H9 (cell line): ENCODE measurements at regions not wholly inside any gene's neighbourhood (a gene's known extent, or its start where the extent isn't known, plus 50 kb on each side); places are given as distances from the start of the nearest gene placed in this dataset.

Source experiments
- DNase-seq: peaks from one replicate; pipeline ENCODE4 v3.0.0-alpha.2; 2017
- H2AFZ ChIP-seq: one replicate; pipeline ENCODE4 v1.6.1; 2013; ENCODE audit warnings: mild to moderate bottlenecking, low read length, control low read depth, moderate library complexity
- H2AK5ac ChIP-seq: 2 replicates; pipeline ENCODE4 v1.6.1; 2013; ENCODE audit warnings: low read length, control low read depth, mixed read lengths; ENCODE audit not compliant: insufficient read length
- H2BK120ac ChIP-seq: one replicate; pipeline ENCODE4 v1.6.1; 2013; ENCODE audit warnings: low read depth, mild to moderate bottlenecking, low read length, control low read depth, inconsistent platforms; ENCODE audit not compliant: poor library complexity, severe bottlenecking
- H2BK12ac ChIP-seq: 2 replicates; pipeline ENCODE4 v1.6.1; 2013; ENCODE audit warnings: low read length, control low read depth, mixed read lengths, low read depth; ENCODE audit not compliant: insufficient read length
- H2BK15ac ChIP-seq: 2 replicates; pipeline ENCODE4 v1.6.1; 2013; ENCODE audit warnings: low read depth, low read length, control low read depth
- H2BK20ac ChIP-seq: one replicate; pipeline ENCODE4 v1.6.1; 2013; ENCODE audit warnings: low read depth, mild to moderate bottlenecking, low read length, control low read depth, inconsistent platforms; ENCODE audit not compliant: poor library complexity, severe bottlenecking
- H2BK5ac ChIP-seq: 2 replicates; pipeline ENCODE4 v1.6.1; 2013; ENCODE audit warnings: low read length, control low read depth, mixed read lengths; ENCODE audit not compliant: insufficient read length
- H3K14ac ChIP-seq: 2 replicates; pipeline ENCODE4 v1.6.1; 2013; ENCODE audit warnings: low read length, control low read depth; ENCODE audit not compliant: insufficient read depth
- H3K18ac ChIP-seq: 2 replicates; pipeline ENCODE4 v1.6.1; 2013; ENCODE audit warnings: low read depth, mild to moderate bottlenecking, mixed read lengths, low read length, control low read depth; ENCODE audit not compliant: insufficient read length
- H3K23ac ChIP-seq: 2 replicates; pipeline ENCODE4 v1.6.1; 2013; ENCODE audit warnings: low read length, control low read depth, mixed read lengths, low read depth; ENCODE audit not compliant: insufficient read length
- H3K23me2 ChIP-seq: 2 replicates; pipeline ENCODE4 v1.6.1; 2013; ENCODE audit warnings: low read depth, mild to moderate bottlenecking, mixed read lengths, low read length, control low read depth; ENCODE audit not compliant: insufficient read length, poor library complexity, severe bottlenecking
- H3K27ac ChIP-seq: 2 replicates; pipeline ENCODE4 v1.5.1; 2013; ENCODE audit warnings: low read length, control low read depth, mixed read lengths, low read depth; ENCODE audit not compliant: insufficient read length
- H3K27me3 ChIP-seq: 2 replicates; pipeline ENCODE4 v1.6.1; 2013; ENCODE audit warnings: low read length, control low read depth, inconsistent platforms; ENCODE audit not compliant: insufficient read depth
- H3K4ac ChIP-seq: 2 replicates; pipeline ENCODE4 v1.6.1; 2013; ENCODE audit warnings: low read depth, mild to moderate bottlenecking, control low read depth, inconsistent platforms, low read length, moderate library complexity
- H3K4me1 ChIP-seq: 2 replicates; pipeline ENCODE4 v1.6.1; 2013; ENCODE audit warnings: low read length, control low read depth, inconsistent platforms; ENCODE audit not compliant: insufficient read depth
- H3K4me2 ChIP-seq: 2 replicates; pipeline ENCODE4 v1.6.1; 2013; ENCODE audit warnings: low read length, control low read depth, mixed read lengths; ENCODE audit not compliant: insufficient read length, insufficient read depth
- H3K56ac ChIP-seq: 2 replicates; pipeline ENCODE4 v1.6.1; 2013; ENCODE audit warnings: low read depth, mild to moderate bottlenecking, mixed read lengths, low read length, control low read depth; ENCODE audit not compliant: insufficient read length
- H3K79me1 ChIP-seq: 2 replicates; pipeline ENCODE4 v1.6.1; 2013; ENCODE audit warnings: low read depth, mild to moderate bottlenecking, moderate library complexity, low read length, control low read depth, inconsistent platforms; ENCODE audit not compliant: insufficient read depth, poor library complexity, severe bottlenecking
- H3K79me2 ChIP-seq: 2 replicates; pipeline ENCODE4 v1.6.1; 2013; ENCODE audit warnings: low read length, control low read depth, inconsistent platforms; ENCODE audit not compliant: insufficient read depth
- H3K9ac ChIP-seq: 2 replicates; pipeline ENCODE4 v1.6.1; 2013; ENCODE audit warnings: low read length, control low read depth, mixed read lengths; ENCODE audit not compliant: insufficient read length; ENCODE audit errors: extremely low read depth
- H3K9me3 ChIP-seq: one replicate; pipeline ENCODE4 v1.6.1; 2013; ENCODE audit warnings: low read depth, low read length, inconsistent platforms; ENCODE audit not compliant: control insufficient read depth
- H3T11ph ChIP-seq: one replicate; pipeline ENCODE4 v1.6.1; 2013; ENCODE audit warnings: mild to moderate bottlenecking, low read length, control low read depth, inconsistent platforms
- H4K20me1 ChIP-seq: one replicate; pipeline ENCODE4 v1.6.1; 2013; ENCODE audit not compliant: control insufficient read depth, insufficient read length, insufficient read depth
- H4K5ac ChIP-seq: 2 replicates; pipeline ENCODE4 v1.6.1; 2013; ENCODE audit warnings: low read depth, mild to moderate bottlenecking, mixed read lengths, low read length, control low read depth; ENCODE audit not compliant: insufficient read length
- H4K8ac ChIP-seq: replicated peaks from 2 replicates; pipeline ENCODE4 v1.6.1; 2013; ENCODE audit warnings: low read length, control low read depth, mixed read lengths, low read depth; ENCODE audit not compliant: insufficient read length
- H4K91ac ChIP-seq: 2 replicates; pipeline ENCODE4 v1.6.1; 2013; ENCODE audit warnings: low read depth, mild to moderate bottlenecking, moderate library complexity, mixed read lengths, low read length, control low read depth; ENCODE audit not compliant: insufficient read length
- H3K27ac Mint-ChIP-seq, 3 experiments: 2 replicates in 2 of 3; 3 replicates in 1 of 3; pipeline ENCODE4 v1.8.0; 2020 to 2021; ENCODE audit warnings: mixed read lengths in 3 of 3, mild to moderate bottlenecking in 1 of 3, moderate library complexity in 1 of 3
- H3K27me3 Mint-ChIP-seq: 2 replicates; pipeline ENCODE4 v1.8.0; 2021; ENCODE audit warnings: low read depth, mild to moderate bottlenecking, moderate library complexity, mixed read lengths
- H3K36me3 Mint-ChIP-seq, 3 experiments: 2 replicates in 2 of 3; 3 replicates in 1 of 3; pipeline ENCODE4 v1.8.0; 2020 to 2021; ENCODE audit warnings: low read depth in 3 of 3, mixed read lengths in 3 of 3; ENCODE audit not compliant: insufficient read depth in 1 of 3
- H3K4me1 Mint-ChIP-seq, 2 experiments: 2 replicates each; pipeline ENCODE4 v1.8.0; 2020; ENCODE audit warnings: mixed read lengths in 2 of 2
- H3K4me3 Mint-ChIP-seq, 2 experiments: 2 replicates in 1 of 2; 3 replicates in 1 of 2; pipeline ENCODE4 v1.8.0; 2020 to 2021; ENCODE audit warnings: mild to moderate bottlenecking in 2 of 2, mixed read lengths in 2 of 2, moderate library complexity in 1 of 2
- H3K9me3 Mint-ChIP-seq, 2 experiments: 2 replicates in 1 of 2; 3 replicates in 1 of 2; pipeline ENCODE4 v1.8.0; 2020; ENCODE audit warnings: mild to moderate bottlenecking in 2 of 2, mixed read lengths in 2 of 2, moderate library complexity in 1 of 2
- WGBS: extraction: QIAGEN DNeasy Blood & Tissue Kit; methylation state at CpG from one replicate; pipeline ENCODE4 v1.1.7; 2013; ENCODE audit warnings: missing lambda C conversion rate, low lambda C conversion rate, mixed read lengths; ENCODE audit not compliant: insufficient read length; ENCODE audit errors: extremely low coverage; 5-methylcytosine and 5-hydroxymethylcytosine counted together
- TF ChIP-seq, protein P1 (sequence below): fragments of 200-600 bp; sonication (generic); conservative IDR thresholded peaks from 3 replicates; pipeline ENCODE4 v1.8.0; 2021; ENCODE audit warnings: antibody characterized with exemption, mild to moderate bottlenecking

DNA sequence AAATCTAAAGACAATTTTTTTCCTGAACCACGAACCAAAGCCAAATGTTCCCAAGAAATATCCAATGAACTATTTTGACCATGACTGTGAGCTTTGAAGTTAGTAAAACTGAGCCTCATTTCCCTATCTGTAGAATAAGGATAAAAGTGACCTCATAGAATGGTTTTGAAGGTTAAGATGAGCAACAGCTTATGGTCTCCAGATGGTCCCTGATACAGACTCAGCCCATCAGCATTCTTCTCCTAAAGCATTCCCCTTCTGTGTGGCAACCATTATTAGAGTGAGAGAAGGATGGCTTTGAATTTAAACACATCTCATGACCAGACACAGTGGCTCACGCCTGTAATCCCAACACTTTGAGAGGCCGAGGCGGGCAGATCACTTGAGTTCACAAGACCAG lies 70.1 kb downstream of the COPRS start:
- H2BK20ac ChIP-seq = no peak overlapping the region
- no peaks in the 10 kb centered on the region for H3K79me2 ChIP-seq
- H3K9ac ChIP-seq = no peak overlapping the region
- Mint-ChIP-seq H3K27me3 (peaks cover 9% of the 10 kb centered on the region), H3K27ac (no peak overlapping the region), H3K36me3 (no peaks in the 10 kb centered on the region), H3K4me3 (no peak overlapping the region), H3K4me1 (no peaks in the 10 kb centered on the region), H3K9me3 (no peaks in the 10 kb centered on the region; a peak in 1 of 5 replicates)
- no peak for DNase-seq
- H3K27ac ChIP-seq = no peak overlapping the region
- no peak overlapping the region for H2BK15ac ChIP-seq
- no peak overlapping the region for H3K18ac ChIP-seq
- no peak overlapping the region for H2AFZ ChIP-seq
- H2BK5ac ChIP-seq = no peak overlapping the region
- no peak overlapping the region for H3K23ac ChIP-seq
- no peak overlapping the region for H2AK5ac ChIP-seq
- no peaks in the 10 kb centered on the region for H4K20me1 ChIP-seq
- H3K4ac ChIP-seq = no peak overlapping the region
- no peak overlapping the region for H3K14ac ChIP-seq
- TF ChIP-seq, protein P1, sequence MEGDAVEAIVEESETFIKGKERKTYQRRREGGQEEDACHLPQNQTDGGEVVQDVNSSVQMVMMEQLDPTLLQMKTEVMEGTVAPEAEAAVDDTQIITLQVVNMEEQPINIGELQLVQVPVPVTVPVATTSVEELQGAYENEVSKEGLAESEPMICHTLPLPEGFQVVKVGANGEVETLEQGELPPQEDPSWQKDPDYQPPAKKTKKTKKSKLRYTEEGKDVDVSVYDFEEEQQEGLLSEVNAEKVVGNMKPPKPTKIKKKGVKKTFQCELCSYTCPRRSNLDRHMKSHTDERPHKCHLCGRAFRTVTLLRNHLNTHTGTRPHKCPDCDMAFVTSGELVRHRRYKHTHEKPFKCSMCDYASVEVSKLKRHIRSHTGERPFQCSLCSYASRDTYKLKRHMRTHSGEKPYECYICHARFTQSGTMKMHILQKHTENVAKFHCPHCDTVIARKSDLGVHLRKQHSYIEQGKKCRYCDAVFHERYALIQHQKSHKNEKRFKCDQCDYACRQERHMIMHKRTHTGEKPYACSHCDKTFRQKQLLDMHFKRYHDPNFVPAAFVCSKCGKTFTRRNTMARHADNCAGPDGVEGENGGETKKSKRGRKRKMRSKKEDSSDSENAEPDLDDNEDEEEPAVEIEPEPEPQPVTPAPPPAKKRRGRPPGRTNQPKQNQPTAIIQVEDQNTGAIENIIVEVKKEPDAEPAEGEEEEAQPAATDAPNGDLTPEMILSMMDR = no peak
- no peak overlapping the region for H4K5ac ChIP-seq
- no peak overlapping the region for H2BK120ac ChIP-seq
- H3K4me1 ChIP-seq = no peaks in the 10 kb centered on the region
- no peak overlapping the region for H3K56ac ChIP-seq
- no peaks in the 10 kb centered on the region for H3K27me3 ChIP-seq
- no peak overlapping the region for H2BK12ac ChIP-seq
- no peak overlapping the region for H3T11ph ChIP-seq
- no peak overlapping the region for H4K8ac ChIP-seq
- no peak overlapping the region for H4K91ac ChIP-seq
- H3K79me1 ChIP-seq = no peaks in the 10 kb centered on the region
- no CpG with 5 or more reads among the region's 4 CpGs for WGBS
- H3K9me3 ChIP-seq = no peaks in the 10 kb centered on the region
- no peaks in the 10 kb centered on the region for H3K23me2 ChIP-seq
- H3K4me2 ChIP-seq = no peak overlapping the region
